ENCODE measurements at regions not wholly inside any gene's neighbourhood (a gene's known extent, or its start where the extent isn't known, plus 50 kb on each side); places are given as distances from the start of the nearest gene placed in this dataset.
"Not testable (repeated sequence)": the region's sequence is repeated elsewhere in the genome, so short reads cannot be mapped to it uniquely, and the experiment has no call there.

DNA sequence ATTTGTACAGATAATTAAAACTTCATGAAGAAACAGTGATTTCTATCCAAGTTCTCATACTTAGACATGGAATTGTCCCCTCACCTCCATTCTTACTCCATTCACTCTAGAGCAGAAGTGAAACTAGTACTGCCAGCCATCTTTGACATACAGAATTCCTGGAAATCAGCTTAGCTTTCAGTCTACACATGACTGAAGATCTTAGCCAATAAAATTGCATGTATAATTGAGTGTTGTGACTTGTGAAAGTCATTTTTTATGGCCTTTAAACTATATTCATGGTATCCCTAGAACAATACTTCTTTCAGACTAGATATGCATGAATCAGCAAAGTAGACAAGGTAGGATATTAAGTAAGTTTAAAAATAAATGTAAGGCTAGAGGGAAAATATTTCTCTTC, 705.2 kb upstream of the ZNF608 start:
- intact Hi-C loops (cut with micrococcal nuclease; ENCODE audit: unreplicated experiment) = no loop called here
- H3K4me3 ChIP-seq (ENCODE audit: low read depth, low read length) = no peak overlapping the region
- H3K36me3 ChIP-seq (ENCODE audit: control insufficient read depth, insufficient read depth, low read length) = no peaks in the 10 kb centered on the region
- no peaks in the 10 kb centered on the region; the same call in 1 of the 2 replicates for H3K9me3 ChIP-seq
- no peaks in the 10 kb centered on the region for H3K36me3 Mint-ChIP-seq (ENCODE audit: insufficient read depth, unreplicated experiment)
- no peak overlapping the region for H3K4me3 Mint-ChIP-seq (ENCODE audit: unreplicated experiment)
- CTCF ChIA-PET = no interaction called here
- no peaks in the 10 kb centered on the region for H3K4me1 ChIP-seq
- no peaks in the 10 kb centered on the region for H3K4me1 Mint-ChIP-seq (ENCODE audit: low read depth, unreplicated experiment)
- H3K9me3 Mint-ChIP-seq (ENCODE audit: unreplicated experiment) = peaks cover under 1% of the 10 kb centered on the region
- H3K27me3 ChIP-seq (replicated peaks; ENCODE audit: control insufficient read depth, insufficient read depth, low read length) = no peaks in the 10 kb centered on the region
- H3K27me3 Mint-ChIP-seq (ENCODE audit: insufficient read depth, unreplicated experiment) = no peaks in the 10 kb centered on the region
- H3K27ac Mint-ChIP-seq (ENCODE audit: unreplicated experiment) = no peak overlapping the region
- TF ChIP-seq, protein P1, sequence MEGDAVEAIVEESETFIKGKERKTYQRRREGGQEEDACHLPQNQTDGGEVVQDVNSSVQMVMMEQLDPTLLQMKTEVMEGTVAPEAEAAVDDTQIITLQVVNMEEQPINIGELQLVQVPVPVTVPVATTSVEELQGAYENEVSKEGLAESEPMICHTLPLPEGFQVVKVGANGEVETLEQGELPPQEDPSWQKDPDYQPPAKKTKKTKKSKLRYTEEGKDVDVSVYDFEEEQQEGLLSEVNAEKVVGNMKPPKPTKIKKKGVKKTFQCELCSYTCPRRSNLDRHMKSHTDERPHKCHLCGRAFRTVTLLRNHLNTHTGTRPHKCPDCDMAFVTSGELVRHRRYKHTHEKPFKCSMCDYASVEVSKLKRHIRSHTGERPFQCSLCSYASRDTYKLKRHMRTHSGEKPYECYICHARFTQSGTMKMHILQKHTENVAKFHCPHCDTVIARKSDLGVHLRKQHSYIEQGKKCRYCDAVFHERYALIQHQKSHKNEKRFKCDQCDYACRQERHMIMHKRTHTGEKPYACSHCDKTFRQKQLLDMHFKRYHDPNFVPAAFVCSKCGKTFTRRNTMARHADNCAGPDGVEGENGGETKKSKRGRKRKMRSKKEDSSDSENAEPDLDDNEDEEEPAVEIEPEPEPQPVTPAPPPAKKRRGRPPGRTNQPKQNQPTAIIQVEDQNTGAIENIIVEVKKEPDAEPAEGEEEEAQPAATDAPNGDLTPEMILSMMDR (IDR thresholded peaks at IDR 0.05; ENCODE audit: insufficient read depth in 1 of 2, low read depth in 1 of 2, low read length in 1 of 2, severe bottlenecking in 1 of 2, unreplicated experiment in 1 of 2) = no peak
- BruUV-seq (replicated peaks) = no TSS peak
- no peak for DNase-seq
- POLR2A ChIA-PET = interaction anchor here (0.6 kb wide), 1 partner anchor 703 kb away, joined by 3 read pairs; no protein-coding TSS in a partner anchor

DNA sequence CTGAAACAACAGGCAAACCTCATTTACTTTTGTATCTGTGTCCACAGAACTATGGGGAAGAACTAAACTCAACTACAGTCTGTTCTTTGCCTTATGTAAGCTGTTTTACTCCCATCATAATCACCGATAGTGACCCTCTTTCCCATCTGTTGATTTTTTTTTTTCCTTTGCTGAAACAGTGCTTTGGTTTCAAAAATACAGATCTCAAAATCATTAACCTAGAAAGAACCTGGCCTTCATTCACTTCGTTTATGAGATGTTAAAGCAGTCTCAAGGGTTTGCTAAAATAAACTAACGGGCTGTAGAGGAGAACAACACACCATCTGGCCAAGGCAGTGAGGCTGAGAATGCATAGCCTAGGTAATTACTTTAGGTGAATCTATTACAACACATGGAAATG, 706.6 kb upstream of the ZNF608 start:
- TF ChIP-seq, protein P1 (IDR thresholded peaks at IDR 0.05; ENCODE audit: insufficient read depth in 1 of 2, low read depth in 1 of 2, low read length in 1 of 2, severe bottlenecking in 1 of 2, unreplicated experiment in 1 of 2) = no peak
- Histone ChIP-seq H3K4me1 (no peaks in the 10 kb centered on the region), H3K27me3 (replicated peaks; ENCODE audit: control insufficient read depth, insufficient read depth, low read length) (no peaks in the 10 kb centered on the region), H3K36me3 (ENCODE audit: control insufficient read depth, insufficient read depth, low read length) (no peaks in the 10 kb centered on the region), H3K9me3 (peaks cover 3% of the 10 kb centered on the region), H3K4me3 (ENCODE audit: low read depth, low read length) (no peak overlapping the region)
- no peaks in the 10 kb centered on the region for H3K4me1 Mint-ChIP-seq (ENCODE audit: low read depth, unreplicated experiment)
- no peaks in the 10 kb centered on the region for H3K36me3 Mint-ChIP-seq (ENCODE audit: insufficient read depth, unreplicated experiment)
- H3K27ac Mint-ChIP-seq (ENCODE audit: unreplicated experiment) = no peak overlapping the region
- no peak for DNase-seq
- peaks cover 9% of the 10 kb centered on the region for H3K9me3 Mint-ChIP-seq (ENCODE audit: unreplicated experiment)
- ChIA-PET POLR2A (no interaction called here), CTCF (no interaction called here)
- no TSS peak for BruUV-seq (replicated peaks)
- H3K4me3 Mint-ChIP-seq (ENCODE audit: unreplicated experiment) = no peak overlapping the region
- intact Hi-C loops (cut with micrococcal nuclease; ENCODE audit: unreplicated experiment) = no loop called here
- H3K27me3 Mint-ChIP-seq (ENCODE audit: insufficient read depth, unreplicated experiment) = no peaks in the 10 kb centered on the region

DNA sequence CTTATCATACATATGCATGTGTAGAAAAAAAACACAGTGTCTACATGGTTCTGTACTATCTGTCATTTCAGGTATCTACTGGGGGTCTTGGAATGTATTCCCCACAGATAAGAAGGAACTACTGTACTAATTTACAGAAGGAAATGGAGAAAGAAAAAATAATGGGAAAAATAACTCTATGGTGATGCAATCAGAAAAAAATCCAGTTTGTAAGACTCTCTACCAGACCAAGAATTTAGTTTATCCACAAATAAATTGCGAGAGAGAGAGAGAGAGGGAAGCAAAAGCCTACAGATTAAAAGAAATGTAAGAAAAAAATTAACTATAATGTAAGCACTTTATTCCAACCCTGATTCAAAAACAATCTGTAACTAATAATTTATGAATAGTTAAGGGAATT, 708.6 kb upstream of the ZNF608 start:
- no peak for DNase-seq
- TF ChIP-seq, protein P1 (IDR thresholded peaks at IDR 0.05; ENCODE audit: insufficient read depth in 1 of 2, low read depth in 1 of 2, low read length in 1 of 2, severe bottlenecking in 1 of 2, unreplicated experiment in 1 of 2) = no peak
- Histone ChIP-seq H3K9me3 (peaks cover 3% of the 10 kb centered on the region), H3K27me3 (replicated peaks; ENCODE audit: control insufficient read depth, insufficient read depth, low read length) (no peaks in the 10 kb centered on the region), H3K4me3 (ENCODE audit: low read depth, low read length) (no peak overlapping the region), H3K36me3 (ENCODE audit: control insufficient read depth, insufficient read depth, low read length) (no peaks in the 10 kb centered on the region), H3K4me1 (no peaks in the 10 kb centered on the region)
- H3K36me3 Mint-ChIP-seq (ENCODE audit: insufficient read depth, unreplicated experiment) = no peaks in the 10 kb centered on the region
- ChIA-PET POLR2A (no interaction called here), CTCF (no interaction called here)
- H3K4me3 Mint-ChIP-seq (ENCODE audit: unreplicated experiment) = no peak overlapping the region
- H3K4me1 Mint-ChIP-seq (ENCODE audit: low read depth, unreplicated experiment) = no peaks in the 10 kb centered on the region
- peaks cover 19% of the 10 kb centered on the region for H3K9me3 Mint-ChIP-seq (ENCODE audit: unreplicated experiment)
- intact Hi-C loops (cut with micrococcal nuclease; ENCODE audit: unreplicated experiment) = no loop called here
- no peaks in the 10 kb centered on the region for H3K27me3 Mint-ChIP-seq (ENCODE audit: insufficient read depth, unreplicated experiment)
- no TSS peak for BruUV-seq (replicated peaks)
- H3K27ac Mint-ChIP-seq (ENCODE audit: unreplicated experiment) = no peak overlapping the region

DNA sequence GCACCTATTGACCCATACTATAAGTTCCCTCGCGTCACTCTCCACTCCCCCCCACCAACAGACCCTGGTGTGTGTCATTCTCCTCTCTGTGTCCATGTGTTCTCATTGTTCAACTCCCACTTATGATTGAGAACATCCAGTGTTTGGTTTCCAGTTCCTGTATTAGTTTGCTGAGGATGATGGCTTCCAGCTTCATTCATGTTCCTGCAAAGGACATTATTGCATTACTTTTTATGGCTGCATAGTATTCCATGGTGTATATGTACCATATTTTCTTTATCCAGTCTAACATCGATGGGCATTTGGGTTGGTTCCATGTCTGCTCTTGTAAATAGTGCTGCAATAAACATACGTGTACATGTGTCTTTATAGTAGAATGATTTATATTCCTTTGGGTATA, 709.6 kb upstream of the ZNF608 start:
- H3K36me3 ChIP-seq (ENCODE audit: control insufficient read depth, insufficient read depth, low read length); BruUV-seq (replicated peaks); DNase-seq; H3K4me1 Mint-ChIP-seq (ENCODE audit: low read depth, unreplicated experiment); H3K9me3 ChIP-seq; POLR2A ChIA-PET; H3K4me3 ChIP-seq (ENCODE audit: low read depth, low read length); H3K4me3 Mint-ChIP-seq (ENCODE audit: unreplicated experiment); H3K27me3 ChIP-seq (replicated peaks; ENCODE audit: control insufficient read depth, insufficient read depth, low read length); intact Hi-C loops (cut with micrococcal nuclease; ENCODE audit: unreplicated experiment); H3K4me1 ChIP-seq; H3K36me3 Mint-ChIP-seq (ENCODE audit: insufficient read depth, unreplicated experiment); H3K27ac Mint-ChIP-seq (ENCODE audit: unreplicated experiment); H3K27me3 Mint-ChIP-seq (ENCODE audit: insufficient read depth, unreplicated experiment); CTCF ChIA-PET: not testable (repeated sequence)
- H3K9me3 Mint-ChIP-seq (ENCODE audit: unreplicated experiment) = peaks cover 19% of the 10 kb centered on the region
